GM21786 (cell line): ENCODE measurements at regions not wholly inside any gene's neighbourhood (a gene's known extent, or its start where the extent isn't known, plus 50 kb on each side); places are given as distances from the start of the nearest gene placed in this dataset.
"Not testable (repeated sequence)": the region's sequence is repeated elsewhere in the genome, so short reads cannot be mapped to it uniquely, and the experiment has no call there.

ENCODE experiments used
- ATAC-seq: cut with Tn5 transposase; IDR thresholded peaks from one replicate; pipeline ENCODE4 v1.9.1; 2021; ENCODE audit not compliant: unreplicated experiment

DNA sequence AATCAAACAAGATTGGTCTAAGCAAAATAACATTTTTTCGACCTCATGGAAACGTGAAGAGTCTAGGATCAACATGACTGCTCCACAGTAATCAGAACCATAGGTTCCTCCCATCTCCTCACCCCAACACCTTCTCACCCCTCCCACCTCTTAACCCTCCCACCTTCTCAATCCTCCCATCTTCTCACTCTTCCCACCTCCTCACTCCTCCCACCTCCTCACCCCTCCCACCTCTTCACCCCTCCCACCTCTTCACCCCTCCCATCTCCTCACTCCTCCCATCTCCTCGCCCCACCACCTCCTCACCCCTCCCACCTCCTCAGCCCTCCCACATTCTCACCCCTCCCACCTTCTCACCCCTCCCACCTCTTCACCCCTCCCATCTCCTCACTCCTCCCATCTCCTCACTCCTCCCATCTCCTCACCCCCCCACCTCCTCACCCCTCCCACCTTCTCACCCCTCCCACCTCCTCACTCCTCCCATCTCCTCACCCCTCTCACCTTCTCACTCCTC is 567.4 kb downstream of the C6orf118 start:
- ATAC-seq: no peak

DNA sequence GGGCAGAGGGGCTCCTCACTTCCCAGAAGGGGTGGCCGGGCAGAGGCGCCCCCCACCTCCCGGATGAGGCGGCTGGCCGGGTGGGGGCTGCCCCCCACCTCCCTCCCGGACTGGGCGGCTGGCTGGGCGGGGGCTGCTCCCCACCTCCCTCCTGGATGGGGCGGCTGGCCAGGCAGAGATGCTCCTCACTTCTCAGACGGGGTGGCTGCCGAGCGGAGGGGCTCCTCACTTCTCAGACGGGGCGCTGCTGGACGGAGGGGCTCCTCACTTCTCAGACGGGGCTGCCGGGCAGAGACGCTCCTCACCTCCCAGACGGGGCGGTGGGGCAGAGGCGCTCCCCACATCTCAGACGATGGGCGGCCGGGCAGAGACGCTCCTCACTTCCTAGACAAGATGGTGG is 573.3 kb downstream of the C6orf118 start:
- ATAC-seq: not testable (repeated sequence)

DNA sequence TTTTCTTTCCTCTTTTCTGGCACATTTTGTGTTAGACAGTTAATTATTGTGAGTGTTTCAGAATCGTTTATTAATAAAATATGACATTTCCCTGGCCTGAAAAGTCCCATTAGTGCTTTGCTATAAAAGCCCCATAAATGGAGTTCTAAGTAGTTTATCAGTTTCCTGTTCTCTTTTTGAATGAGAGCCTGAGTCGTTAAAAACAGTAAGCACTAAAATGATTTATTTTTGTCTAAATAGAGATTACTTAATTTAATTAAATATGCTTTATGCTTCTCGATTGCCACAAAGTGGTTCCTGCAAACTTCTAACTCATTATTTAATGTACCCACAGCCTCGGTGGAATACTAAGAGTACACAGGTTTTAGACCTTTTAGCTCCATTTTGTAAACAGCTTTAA is 577.9 kb downstream of the C6orf118 start:
- no peak for ATAC-seq

DNA sequence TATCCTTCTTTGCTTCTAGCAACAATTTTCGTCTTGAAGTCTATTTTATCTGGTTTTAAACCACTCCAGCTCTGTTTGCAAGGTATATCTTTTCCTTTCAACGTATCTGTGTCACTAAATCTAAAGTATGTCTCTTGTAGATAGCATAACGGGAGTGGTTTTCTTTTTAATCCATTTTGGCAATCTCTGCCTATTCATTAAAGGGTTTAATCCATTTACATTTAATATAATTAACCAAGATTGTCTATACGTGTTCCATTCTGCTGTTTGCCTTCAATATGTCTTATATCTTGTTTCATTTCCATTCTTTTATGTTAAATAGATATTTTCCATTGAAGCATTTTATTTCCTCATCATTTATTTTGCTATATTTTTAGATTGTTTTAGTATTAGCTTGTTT is 587.9 kb downstream of the C6orf118 start:
- no peak for ATAC-seq

DNA sequence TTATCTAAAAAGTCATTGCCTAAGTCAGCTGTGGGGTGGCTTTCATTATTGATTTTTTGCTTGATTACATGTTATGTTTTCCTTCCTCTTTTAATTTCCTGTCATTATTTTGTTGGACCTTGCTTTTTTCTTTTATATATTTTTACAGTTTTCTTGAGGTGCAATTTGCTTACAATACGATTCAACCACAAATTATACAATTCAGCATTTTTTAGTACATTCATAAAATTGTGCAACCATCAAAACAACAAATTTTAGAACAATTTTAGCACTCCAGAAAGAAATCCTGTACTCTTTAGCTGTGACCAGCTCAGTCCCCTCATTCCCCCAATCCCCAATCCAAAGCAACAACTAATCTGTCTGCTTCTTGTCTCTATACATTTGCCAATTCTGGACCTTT is 608.9 kb downstream of the C6orf118 start:
- no peak for ATAC-seq

DNA sequence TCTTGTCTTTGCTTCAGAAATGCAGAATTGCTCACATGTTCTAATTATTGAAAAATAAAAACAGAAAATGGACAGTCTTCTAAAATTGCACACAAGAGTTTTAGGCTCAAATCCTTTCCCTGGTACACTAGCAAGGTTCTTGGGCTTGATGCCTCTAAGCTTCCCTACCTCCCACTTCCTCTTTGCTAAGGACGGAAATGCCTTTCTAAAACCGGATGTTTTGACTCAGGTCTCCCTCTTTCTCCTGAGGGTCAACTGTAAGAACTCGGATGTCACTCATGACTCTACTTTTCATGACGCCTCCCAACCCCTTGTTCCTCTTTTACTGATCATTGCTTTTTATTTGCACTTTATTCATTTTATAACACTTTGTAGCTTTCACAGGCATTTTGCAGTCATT is 613.5 kb downstream of the C6orf118 start:
- ATAC-seq: no peak

DNA sequence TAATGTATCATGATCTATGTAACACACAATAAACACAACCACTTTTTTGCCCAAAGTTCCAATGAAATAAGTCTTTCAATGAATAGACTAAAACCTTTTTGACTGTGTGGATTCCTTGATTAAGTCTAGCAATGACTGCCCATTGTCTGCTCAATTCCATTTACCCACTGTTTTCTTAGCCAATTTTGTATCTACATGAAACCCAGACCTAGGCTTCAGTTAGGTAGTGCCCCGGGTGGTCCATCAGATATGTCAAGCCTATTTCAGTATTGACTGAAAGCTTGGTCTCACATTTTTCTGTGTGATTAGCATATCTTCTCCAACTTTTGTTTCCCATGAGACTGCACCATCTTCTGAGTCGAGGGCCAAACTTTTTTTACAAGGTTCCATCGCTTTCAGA is 615.0 kb downstream of the C6orf118 start:
- no peak for ATAC-seq

DNA sequence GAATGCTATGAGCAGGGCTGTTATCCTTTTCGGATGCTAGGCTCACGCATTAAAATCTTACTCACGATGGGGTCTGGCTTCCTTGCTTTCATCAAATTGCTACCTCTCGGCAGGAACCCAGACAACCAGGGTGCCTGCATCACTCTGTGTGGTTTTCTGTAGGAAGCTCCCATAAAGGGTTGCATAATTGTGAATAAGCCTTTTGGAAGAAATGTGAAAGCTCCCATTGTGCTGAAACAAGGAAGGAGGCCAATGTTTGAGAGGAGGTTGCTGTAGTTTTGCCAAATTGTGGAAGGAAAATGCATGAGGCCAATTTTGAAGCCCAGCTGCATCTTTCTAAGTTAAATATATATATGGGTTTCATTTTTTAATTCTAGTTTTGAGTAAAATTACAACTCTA is 615.5 kb downstream of the C6orf118 start:
- no peak for ATAC-seq

DNA sequence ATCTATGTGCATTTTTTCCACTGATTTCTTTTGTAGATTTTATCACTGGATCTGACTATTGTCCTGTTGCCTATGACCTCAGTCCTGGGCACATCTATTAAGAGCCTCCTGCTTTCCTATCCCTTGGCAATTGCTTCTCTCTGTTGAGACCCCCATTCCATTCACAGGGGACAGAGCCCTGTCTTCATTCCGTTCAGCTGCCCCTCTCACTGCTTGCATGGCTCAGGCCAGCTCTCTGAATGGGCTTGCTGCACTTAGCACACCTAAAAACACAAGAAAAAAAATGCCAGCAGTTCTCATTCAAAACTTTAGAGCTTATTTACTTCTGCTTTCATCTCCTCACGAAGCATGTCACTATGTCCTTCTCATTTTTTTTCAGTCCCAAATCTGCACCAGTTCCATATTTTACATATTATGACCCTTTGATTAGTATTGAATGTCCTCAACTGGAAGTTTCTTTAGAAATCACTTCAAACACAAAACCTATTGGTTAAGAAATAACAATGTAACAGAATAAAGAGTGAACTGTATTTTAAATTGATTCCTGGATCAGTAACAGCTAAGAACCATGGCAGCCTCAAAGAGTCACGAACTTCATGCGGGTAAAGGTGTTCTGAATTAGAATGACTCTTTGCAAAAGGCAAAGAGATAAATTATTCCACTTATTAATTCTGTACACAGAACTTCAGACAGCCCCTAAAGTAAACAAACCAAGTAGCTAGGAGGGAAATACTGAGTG is 616.5 kb downstream of the C6orf118 start:
- no peak for ATAC-seq

DNA sequence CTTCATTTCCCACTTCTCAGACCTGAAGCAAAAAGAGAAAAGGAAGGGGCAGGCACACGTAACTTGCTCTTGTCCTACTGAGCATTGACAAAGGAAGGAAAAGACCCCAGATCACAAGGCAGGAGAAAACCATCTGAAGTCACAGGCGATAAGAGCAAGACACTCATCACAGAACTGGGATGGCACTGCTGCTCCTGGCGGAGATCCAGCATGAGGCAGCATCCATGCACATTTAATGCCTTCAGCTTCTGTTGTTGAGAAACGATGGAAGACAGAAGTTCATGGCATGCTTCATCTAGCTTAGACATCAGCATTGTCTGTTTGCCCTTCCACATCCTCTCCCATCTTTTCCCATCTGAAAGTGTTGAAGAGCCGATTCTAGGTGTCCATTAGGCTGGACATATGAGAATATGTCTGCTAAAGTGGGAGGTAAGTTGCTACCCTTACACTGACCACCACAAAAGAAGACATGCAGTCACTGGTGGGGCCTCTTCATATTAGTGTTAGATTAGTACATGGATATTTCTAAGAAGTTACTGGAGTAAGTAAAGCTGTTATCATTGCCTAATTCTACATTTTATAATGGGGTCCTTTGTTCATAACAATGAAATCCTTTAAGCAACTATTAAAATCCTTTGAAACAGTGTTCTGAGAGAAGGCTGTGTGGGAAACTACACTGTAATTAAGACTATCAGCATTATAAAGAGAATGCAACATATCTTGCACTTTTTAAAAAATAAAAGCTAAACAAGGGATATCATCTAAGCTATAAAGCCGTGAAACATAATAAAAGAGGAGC is 618.5 kb downstream of the C6orf118 start:
- ATAC-seq: no peak

DNA sequence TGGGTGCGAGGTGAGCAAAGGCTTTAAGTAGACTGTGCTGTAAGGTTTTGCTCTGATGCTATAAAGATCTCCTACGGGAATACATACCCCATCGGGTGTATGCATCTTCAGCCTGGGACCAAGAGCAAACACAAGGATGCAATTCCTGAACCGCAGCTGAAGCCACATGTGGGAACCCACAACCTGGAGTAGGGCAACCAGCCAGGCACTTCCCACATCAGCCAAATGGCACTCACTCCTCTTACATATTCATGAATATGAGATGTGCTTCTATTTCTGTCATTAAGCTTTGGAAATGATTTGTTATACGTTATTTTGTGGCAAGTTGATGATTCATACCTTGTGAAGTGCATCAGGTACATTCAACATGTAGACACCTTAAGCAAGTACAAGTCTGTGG is 619.2 kb downstream of the C6orf118 start:
- ATAC-seq: no peak

DNA sequence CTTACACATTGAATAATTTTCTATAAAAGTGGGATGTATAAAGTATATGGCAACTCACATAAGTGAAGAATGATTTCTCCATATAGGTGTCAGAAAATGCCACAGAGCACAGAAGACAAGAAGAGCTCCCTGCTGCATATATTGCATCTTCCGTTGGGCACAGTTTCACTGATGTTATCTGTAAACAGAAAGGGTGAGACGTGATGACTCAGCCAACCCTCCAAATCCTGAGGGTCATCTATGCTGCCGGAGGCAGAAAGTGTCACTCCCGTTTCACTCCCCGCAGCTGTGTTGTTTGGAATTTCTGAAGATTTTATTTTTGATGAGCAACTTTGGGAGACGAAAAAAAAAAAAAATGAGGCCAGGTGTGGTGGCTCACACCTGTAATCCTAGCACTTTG is 644.1 kb downstream of the C6orf118 start:
- no peak for ATAC-seq

DNA sequence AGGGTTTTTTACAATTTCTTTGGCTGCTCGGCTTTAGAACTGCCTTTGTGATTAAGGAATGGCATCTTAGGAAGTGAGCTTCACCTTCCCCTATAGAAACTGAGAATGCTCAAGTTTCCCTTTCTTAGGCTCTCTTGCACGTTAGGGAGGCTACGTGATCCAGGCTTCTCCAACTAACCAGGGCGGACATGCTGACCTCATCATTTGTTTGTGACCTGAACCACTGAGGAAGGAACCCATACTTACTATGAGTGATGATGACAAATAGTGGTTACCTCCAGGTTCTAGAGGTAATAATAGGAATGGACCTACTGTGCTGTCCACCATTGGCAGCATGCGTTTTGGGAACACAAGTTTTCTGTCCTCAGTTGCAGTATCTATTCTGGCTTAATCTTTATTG is 645.8 kb downstream of the C6orf118 start:
- ATAC-seq: no peak

DNA sequence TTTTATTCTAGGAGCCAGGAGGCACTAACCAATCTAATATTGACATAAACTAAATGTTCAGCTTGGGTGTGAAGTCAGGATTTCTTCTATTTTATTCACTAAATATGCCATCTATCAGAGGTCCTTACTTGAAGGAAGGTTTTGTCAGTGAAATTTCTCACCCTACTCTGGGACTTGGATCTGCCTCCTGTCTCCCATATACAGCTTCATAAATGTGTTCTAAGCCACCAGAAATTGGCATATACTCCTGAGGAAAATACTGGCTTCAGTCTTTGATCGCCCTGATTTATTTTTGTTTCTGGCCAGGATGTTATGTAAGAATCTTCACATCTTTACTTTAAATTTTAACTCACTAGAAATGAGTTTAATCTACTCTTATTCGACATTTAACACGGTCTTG is 647.7 kb downstream of the C6orf118 start:
- ATAC-seq: no peak

DNA sequence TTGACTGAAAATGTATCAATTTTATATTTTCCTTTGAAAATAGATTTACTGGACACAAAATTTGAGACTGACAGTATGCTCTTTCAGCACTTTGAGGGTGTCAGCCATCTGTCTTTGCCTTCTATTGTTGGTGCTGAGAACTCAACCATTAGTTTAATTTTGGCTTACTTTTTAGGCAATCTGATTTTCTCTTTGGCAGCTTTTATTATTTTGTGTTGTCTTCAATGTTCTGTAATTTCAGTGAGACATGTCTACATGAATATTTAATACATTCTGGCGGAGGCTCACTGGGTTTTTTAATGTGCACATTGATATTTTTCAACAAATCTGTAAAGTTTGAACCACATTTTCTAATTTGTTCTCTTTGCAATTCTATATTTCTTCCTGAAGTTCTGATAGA is 648.6 kb downstream of the C6orf118 start:
- no peak for ATAC-seq

DNA sequence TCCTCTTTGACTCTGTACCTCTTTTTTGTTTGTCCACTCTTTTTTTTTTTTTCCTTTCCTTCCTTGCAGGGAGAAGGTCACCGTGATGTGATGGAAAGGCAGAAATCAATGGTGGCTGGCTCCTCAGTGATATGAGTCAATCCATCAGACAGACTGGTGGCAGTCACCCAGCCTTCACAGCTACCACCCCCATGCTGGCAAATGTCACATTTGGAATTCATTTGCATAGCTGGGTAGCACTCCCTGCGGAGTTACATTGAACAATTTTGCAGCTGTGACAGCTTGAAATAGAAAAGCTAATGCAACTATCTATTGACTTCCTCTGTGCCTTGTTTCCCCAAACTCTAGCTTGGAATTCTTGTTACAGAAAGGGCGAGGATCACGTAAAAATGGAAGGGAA is 668.4 kb downstream of the C6orf118 start:
- no peak for ATAC-seq

DNA sequence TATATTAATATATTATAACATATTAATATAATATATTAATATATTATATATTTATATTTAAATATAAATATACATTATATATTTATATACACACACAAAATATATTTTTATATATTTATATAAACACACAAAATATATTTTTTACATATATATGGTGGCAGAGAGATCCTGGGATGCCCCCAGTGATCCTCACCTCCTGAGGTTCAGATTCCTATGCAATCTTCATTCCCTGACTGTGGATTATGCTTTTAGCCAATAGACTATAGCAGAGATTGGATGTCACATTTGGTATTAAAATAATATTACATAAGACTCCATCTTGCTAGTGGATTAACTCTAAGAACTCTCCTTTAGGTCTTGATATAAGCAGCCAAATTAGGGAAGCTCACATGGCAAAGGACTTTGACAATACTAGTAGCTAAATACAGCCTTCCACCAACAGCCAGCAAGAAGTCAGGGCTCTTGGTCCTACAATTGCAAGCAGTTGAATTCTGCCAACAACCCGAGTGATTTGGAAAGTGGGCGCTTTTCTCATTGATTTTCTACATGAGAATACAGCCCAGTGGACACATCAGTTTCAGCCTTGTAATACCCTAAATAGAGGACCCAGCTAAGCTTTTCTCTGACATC is 681.0 kb downstream of the C6orf118 start:
- no peak for ATAC-seq

DNA sequence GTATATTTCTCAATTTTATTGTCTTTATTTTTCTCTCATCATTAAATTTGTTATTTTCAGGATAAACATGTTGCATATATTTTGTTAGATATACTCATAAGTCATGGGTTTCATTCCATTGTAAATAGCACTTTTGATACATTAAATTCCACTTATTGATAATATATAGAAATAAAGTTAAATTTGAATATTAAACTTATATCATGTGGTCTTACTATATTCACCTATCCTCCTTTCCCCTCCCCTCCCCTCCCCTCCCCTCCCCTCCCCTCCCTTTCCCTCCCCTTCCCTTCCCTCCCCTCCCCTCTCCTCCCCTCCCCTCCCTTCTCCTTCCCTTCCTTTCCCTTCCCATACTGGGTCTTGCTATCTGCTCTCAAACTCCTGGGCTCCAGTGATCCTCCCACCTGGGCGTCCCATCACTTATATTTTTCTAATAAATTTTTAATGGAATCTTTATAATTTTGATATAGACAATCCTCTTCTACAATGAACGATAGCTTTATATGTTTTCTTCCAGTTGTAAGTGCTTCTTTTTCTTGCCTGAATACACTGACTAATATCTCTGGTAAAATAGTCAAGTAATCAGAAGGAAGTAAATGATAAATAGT is 692.4 kb downstream of the C6orf118 start:
- no peak for ATAC-seq

DNA sequence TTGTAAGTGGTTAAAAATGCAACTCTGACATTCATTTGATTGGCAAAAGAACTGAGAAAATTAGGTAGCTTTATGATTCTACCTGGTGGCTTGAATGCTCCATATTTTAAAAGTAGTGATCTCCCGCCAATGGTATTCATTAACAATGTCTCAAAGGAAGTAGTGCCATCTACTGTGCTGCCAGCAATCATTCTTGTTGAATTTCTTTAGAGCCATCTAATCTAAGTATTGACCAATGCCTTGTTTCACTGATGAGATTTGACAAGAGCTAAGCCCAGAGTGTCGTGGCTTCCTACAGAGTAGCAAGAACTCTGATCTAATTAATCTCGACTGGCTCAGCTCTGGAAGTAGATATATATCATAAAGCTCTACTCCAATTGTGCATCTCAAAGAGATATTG is 696.7 kb downstream of the C6orf118 start:
- ATAC-seq: no peak

DNA sequence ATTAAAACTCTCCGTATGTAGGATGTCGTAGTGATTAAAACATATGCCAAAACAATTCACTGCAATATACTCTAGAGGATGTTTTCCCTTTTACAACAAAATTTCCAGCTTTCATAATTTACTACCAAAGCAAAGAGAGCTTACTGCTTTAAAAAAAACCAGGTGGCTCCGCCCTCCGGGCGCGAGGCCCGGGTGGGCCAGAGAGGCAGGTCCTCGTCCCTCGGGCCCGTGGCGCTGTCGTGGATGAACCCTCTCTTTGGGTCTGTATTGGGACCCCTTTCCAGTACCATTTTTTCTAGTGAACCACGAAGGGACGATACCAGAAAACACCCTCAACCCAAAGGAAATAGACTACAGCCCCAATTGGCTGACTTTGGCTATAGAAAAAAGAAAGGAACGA is 698.5 kb downstream of the C6orf118 start:
- not testable (repeated sequence) for ATAC-seq

DNA sequence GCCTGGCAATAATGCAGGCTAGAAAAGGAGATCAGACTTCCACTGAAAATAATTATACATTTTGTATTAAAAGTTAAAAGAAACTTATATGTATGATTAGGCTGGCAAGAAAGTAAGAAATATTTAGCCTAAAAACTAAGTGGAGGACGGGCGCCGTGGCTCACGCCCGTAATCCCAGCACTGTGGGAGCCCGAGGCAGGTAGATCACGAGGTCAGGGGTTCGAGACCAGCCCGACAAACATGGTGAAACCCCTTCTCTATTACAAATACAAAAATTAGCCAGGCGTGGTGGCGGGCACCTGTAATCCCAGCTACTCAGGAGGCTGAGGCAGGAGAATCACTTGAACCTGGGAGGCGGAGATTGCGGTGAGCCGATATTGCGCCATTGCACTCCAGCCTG is 707.0 kb downstream of the C6orf118 start:
- not testable (repeated sequence) for ATAC-seq
